ENCODE measurements at regions not wholly inside any gene's neighbourhood (a gene's known extent, or its start where the extent isn't known, plus 50 kb on each side); places are given as distances from the start of the nearest gene placed in this dataset.

DNA sequence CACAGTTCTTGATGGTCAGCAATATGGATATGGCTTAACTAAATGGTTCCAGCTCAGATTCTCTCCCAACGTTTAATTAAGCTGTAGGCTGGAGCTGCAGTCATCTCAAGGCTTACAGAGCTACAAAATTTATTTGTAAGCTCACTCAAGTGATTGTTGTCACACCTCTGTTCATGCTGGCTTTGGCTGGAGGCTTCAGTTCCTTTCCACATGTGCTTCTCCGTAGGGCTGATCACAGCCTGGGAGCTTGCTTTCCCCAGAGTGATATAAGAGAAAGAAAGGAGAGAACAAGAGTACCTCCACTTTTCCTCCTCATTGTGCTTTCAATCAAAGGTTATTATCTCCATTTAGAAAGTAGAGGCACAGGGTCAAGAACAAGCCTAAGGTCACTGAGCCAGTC, 182.7 kb upstream of the KCNN2 start:
- no peak for DNase-seq

DNA sequence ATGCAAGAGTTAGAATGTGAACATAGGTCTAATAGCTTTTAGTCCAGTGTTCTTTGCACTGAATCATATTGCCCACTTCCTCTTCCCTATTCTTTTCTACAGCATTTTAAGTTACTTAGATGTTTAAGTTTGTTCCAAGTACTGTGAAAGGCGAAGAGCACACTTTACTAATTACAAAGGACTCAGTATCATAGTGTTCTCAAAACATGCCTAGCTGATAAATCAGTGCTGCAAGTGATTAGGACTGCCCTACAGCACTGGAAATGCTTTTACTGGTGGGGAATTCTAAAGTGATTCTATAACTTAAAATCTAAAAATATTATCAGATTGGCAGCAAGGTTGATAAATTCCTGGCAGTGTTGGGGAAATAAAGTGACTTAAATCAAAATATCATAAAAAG, 177.9 kb upstream of the KCNN2 start:
- DNase-seq: no peak

DNA sequence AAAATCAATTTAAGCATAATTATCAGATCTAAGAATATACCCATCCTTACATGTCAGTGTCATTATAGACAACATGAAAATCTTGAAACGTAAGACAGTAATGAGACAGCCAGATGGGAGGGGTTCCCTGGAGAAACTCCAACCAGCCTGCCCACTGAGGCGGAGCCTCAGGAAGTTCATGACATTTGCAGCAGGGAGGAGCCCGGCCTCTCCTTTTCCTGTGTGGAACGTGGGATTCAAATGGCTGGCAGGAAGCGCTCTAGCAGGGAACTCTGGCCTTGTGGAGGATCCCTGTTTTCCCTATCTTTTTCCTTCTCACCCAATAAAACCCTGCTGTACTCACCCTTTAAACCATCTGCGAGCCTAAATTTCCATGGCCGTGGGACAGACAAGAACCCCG, 176.6 kb upstream of the KCNN2 start:
- no peak for DNase-seq

DNA sequence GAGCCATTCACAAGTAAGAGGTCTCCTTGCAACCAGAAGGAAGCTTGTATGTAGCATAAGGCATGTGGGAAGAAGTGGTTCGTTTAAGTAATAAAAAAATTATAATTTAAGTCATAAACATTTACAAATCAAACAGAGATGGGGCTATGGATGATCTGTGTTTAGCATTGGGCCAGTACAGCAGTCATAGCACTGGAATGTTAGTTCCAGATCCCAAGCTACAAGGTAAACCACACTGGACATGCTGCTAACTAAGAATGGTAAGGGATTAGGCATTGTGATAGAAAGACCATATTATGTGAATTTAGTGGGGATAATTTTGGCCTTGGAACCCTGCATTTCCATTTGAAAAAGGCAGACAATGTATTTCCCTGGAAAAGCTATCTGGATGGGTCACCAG, 170.4 kb upstream of the KCNN2 start:
- DNase-seq: no peak

DNA sequence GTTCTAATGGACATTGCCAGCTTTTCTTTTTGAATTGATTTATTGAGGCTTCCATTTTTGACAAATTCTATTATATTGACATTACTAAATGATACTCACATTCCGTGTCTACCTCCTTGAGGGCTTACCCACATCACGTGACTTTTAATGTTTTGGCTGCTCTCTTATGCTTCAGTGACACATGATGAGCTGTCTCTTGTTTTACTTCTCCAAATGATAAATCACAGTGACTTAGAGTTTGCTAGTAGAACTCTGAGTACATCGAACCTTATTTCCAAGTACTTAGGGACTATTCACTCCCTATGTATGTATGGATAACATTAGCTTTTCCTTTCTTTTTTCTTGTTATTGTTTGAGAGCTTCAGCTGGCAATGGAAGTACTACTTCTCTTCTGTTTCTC, 169.8 kb upstream of the KCNN2 start:
- DNase-seq: no peak

DNA sequence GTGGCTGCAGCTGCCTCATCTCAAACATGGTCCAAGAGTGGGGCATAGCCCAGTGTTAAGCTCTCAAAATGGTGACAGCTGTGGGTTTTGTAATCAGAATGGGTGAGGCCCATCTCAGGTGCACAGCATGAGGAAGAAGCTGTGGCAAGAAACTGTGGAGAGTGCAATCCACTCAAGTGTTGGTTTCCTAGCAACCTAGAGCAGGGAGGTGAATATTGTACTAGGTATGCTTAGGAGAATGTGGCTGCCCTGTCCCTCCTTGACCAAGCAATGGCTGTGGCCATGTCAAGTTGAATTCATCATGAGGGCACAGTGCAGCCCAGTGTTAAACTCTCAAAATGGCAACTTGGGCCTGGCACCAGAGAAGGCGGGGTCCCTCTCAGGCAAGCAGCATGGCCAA, 160.5 kb upstream of the KCNN2 start:
- no peak for DNase-seq

DNA sequence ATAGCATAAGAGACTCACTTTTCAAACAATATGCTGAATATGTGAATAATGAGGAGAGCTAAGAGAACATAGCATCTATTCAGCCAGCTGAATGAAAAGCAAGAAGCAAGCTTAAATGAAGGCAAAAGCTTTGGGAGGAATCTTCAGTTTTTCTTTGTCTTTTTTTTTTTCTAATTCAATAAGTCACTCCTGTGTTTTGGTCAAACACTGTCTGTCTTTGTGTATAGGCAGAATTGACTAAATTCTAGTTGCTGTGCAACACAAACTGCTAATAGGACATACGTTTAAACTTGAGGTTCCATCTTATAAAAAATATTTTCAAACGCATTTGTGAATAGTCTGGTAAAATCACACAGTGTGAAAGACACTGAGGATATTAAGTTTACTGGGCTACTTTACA, 156.9 kb upstream of the KCNN2 start:
- no peak for DNase-seq

DNA sequence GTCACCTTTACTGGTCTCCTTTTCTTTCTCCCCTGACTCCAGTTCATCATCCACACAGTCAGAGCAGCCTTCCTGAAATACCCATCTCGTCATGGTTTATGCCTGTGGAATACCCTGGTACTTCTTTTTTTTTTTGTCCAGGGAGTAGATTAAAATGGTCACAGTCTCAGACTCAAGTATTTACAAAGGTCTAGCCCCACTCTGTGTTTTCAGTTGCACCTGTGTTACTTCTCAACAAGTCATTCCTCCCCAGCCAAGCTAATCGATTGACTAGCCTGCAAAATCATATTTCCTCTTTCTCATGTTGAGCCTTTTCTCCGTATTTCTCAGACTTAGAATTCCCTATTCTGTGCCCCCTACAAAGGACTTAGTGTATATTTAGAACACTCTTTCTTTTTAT, 155.2 kb upstream of the KCNN2 start:
- DNase-seq: no peak

DNA sequence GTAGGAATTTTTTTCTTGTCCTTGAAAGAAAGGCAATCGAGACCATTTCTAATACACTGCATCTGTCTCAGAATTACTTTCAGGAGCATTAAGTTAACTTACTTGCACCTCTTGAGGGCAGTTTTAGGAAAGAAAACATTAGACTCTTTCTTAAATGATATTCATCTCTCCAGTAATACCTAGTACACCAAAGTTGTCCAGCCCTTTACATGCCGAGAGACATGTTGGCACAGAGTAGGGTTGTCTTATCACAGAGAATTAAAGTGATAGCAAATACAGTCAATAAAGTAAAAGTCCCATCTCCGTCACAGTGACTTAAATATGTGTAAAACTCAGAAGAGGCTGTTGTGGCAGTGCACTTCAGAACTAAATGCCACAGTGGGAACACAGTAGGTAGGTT, 154.3 kb upstream of the KCNN2 start:
- DNase-seq: no peak

DNA sequence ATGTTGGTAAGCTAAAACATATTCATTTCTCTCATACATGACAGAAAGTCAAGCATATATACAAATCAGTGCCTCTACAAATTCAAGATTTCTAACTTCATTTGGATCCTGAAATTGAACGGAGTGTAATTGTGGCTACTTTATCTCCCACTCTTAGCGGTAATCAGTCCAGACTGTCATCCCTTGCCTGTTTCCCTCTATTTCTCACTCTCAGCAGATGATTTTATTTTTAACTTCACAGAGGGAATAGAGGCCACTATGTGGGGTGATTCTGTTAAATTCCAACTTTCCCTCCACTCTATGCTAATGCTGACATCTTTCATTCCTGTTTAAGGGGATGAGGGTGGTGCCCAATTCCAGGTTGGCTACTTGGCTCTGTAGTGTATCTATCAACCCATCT, 153.8 kb upstream of the KCNN2 start:
- DNase-seq: no peak

DNA sequence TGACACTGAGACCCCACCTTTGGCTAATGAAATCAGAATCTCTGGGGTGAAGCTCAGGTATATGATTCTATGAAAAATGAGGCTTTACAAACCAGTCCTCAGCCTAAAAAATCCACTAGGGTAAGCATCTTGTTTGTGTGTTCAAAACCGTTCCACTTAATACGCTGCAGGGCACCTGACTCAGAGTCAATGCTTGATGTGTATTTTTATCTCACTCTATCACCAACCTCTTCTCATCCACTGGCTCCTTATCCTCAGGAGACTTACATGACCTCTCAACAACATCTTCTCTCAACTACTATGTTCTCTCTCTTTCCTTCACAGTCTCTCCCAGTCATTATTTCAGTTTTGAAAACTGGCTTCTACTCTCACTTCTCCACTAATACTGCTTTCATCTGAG, 153.3 kb upstream of the KCNN2 start:
- no peak for DNase-seq

DNA sequence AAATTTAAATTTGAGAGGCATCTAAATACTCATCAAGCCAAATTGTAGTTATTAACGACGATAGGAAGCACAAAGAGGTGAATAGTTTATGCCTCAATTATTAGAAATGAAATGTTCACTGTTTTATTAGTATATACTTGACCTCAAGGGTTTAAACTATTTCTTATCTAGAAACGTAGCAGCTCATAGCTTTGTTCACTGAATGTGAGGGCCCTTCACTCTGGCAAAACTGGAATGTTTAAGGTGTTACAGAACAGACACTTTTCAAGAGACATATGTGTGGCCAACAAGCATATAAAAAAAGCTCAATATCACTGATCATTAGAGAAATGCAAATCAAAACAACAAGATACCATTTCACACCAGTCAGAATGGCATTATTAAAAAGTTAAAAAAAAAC, 151.2 kb upstream of the KCNN2 start:
- DNase-seq: no peak

DNA sequence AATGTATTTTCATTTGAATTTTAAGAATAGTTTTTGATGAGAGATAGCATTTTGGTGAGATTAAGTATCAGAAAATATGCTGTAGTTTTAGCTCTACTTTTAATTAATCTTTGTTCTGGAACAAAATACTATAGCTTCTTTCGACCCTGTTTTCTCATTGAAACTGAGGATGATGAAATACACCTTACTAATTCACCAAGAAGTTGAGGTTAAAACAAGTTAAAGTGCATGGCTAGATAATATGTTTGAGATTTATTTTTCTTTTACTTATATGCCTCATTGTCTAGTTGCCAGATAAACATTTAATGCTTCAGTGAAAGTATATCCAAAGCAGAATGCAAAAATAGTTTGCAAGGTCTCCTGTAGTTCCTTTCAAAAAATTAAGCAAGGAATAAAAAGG, 140.1 kb upstream of the KCNN2 start:
- DNase-seq: no peak

DNA sequence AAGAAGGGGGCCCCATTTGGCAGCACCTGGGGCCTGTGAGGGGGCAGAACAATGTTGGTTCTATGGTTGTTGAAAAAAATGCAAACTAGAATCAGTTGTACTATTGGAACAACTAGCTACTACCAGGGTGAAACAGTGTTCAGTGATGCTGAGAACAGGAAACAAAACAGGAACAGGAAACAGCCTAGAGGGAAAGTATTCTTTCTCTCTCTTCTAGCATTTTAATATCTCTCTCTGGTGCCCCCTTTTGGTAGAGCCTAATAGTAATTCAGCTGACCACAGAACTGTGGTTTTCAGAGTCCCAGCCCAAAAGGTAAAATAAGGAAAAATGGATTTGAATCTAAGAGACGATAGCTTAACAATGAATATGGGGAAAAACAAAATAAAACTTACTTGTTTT, 138.0 kb upstream of the KCNN2 start:
- peak; percentile 10 for DNase-seq

DNA sequence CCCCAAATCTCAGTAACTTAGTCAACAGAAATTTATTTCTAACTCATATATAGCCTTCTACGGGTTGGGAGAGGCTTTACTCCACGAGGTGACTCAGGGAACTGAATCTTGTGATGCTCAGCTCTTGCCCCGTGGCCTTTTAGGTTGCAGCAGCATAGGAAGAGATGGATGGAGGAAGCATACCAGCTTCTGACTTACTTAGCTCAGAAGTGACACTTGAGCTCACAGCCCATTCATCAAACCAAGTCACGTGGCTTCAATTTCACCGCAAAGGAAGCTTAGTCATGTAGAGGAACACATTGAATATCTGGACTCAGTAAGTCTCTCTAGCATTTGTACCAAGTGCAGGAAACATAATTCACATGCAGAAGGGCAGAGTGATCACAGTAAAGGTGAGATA, 124.1 kb upstream of the KCNN2 start:
- DNase-seq: no peak

DNA sequence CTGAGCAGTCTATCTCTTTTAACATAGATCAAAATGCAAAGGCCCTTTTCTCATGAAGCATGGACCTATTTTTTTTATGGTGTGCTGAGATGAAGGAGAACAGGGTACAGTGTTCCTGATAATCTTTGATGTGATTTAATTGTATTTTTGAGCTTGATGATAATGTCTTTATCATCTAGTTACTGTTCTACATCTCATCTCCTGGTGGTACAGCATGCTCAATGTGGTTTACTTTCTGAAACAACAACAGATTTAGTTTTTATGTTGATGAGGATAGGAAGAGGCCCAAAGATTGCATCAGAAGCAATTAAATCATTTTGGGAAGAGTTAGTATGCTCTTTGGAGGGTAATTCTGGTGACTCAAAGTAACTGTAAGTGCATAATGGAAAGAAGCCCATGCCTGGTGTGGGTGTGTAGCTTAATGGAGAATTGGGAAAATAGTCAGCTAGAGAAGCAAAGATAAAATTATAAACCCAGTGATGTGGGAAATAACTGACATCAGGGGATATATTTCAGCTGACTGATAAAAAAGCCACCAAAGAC, 123.0 kb upstream of the KCNN2 start:
- no peak for DNase-seq

DNA sequence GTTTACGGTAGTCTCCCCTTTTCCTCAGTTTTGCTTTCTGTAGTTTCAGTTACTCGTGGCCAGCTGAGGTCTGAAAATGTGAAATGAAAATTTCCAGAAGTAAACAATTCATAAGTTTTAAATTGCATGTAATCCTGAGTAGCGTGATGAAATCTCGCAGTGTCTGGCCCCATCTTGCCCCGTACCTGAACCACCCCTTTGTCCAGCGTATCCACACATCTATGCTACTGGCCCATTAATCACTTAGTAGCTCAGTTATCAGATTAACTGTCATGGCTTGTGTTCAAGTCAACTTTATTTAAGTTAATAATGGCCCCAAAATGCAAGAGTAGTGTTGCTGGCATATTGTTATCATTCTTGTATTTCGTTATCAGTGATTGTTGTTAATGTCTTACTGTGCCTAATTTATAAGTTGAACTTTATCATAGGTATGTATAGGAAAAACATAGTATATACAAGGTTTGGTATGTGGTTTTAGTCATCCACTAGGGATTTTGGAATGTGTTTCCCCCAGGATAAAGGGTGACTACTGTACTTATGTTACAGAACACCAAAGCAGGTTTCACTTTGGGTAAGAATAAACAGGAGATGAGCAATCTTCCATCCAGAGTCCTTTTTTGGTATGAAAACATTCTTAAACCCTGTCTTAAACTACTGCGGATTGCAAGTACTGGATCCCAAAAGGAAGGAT, 118.4 kb upstream of the KCNN2 start:
- DNase-seq: no peak

DNA sequence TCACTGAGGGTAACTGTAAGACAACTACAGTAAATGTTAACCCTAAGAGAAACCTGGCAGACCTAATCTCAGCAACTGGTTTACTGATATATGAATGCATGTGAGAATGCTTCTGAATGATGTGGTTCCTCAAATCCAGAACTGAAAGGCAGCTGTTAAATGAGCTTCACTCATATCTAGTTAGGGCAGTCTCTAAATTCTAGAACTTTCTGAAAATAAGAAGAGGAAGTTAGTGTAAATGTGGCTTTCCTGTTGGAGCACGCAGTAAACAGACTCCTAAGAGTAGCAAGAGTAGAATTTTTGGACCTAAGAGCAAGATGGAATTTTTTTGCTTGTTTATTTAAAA, 117.9 kb upstream of the KCNN2 start:
- DNase-seq: no peak

DNA sequence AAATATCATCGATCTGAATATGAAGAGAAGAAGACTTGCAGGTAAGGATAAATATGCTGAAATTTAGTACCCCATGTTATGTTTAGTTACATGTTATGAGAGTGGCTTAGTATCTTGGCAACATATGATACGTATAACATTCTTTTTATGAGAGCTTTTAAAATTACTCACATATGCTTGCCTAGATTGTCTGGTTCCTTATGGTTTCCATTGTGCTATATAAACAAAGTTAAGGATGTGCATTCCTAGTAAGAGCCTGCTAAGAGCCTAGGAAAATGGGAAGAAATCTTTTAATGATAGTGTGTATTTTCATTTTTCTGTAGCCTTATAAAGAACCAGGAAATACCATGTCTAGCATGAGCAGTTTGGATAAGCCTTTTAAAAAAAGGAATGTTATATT, 112.0 kb upstream of the KCNN2 start:
- DNase-seq: peak; percentile 56

DNA sequence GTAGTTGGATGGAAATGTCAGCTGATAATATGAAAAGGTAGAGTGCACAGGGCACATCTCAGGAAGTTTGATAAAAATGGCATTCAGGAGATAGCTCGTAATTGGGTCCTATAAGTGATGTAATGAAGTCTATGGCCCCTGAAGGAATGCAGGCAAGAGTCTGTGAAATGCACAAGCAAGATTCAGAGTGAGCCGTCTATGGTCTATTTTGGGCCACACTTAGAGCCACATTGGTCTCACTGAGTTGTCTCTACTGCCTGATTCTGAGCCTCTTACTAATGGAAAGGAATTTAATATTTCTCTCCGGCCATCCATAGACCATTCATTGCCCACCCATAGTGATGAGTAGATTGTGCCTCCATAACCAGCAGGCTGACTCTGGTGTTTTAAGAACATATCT, 111.3 kb upstream of the KCNN2 start:
- DNase-seq: no peak

DNA sequence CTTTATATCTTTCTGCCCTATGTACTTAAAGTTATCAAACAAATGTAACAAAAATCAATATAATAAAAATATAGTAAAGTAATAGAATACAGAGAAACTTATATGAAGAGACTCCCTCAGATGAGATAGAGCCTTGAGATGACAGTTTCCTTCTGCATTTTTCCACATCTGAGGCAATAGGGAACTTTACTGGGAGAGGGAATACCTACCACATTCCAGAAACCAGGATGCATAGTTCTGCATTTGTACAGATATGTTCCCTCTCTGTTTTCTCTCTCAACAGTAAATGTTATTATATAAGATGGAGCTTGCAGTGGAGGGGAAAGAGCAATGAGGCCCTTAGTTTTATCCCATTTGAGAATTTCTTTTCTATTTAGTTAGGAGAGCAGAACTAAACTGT, 109.6 kb upstream of the KCNN2 start:
- no peak for DNase-seq

DNA sequence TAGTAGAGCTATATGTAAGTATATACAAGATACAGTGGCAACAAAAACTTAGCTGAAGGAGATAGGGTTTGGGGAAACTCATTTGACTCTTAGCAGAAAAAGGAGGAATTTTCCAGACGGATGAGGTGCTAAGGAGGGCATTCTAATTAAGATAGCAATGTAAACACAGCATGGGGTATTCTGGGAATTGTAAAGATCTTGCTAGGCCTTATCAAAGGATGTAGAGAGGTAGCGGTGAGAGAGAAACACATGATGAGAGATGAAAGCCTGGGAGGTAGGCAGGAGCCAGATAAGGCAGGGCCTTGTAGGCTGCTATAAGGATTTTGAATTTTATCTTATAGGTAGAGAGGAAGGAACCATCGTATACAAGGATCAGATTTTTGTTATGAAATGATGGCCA, 106.6 kb upstream of the KCNN2 start:
- DNase-seq: no peak

DNA sequence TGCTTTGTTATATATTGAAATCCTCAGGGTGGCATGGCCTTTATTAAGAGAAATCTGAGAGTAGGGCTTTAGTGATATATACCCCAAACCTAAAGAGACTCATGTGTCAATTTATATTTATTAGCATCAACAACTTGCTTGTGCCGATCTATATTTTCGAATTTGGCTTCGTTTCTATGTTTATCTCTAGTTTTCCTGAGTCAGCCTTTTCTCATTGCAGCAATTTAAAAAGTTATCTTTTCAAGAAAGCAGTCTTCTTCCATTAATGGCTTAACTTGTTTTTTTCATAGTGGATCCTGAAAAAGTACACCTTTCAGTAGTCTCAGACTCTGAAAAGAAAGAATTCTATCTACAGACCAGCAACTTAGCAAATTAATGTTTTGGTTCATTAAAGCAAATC, 99.9 kb upstream of the KCNN2 start:
- DNase-seq: no peak

DNA sequence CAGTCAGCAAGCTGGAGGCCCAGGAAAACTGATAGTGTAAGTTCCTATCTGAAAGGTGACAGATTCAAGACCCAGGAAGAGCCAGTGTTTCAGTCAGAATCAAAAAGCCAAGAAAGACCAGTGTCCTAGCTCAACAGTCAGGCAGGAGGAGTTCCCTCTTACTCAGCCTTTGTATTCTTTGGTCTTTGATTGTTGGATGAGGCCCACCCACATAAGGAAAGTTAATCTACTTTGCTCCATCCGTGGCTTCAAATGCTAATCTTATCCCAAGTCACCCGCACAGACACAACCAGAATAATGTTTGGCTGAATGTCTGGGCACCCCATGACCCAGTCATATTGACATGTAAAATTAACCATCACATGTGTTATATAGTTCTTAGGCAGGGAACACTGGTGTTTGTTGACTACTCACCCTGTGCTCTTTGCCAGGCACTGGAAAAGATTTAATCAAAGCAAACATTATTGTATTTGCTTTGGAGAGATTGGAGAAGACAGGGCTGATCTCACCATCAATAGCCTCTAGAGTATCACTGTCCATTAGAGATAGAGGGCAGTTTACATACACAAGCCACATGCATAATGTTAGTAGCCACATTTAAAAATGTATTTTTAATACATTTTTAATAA, 96.3 kb upstream of the KCNN2 start:
- DNase-seq: no peak

DNA sequence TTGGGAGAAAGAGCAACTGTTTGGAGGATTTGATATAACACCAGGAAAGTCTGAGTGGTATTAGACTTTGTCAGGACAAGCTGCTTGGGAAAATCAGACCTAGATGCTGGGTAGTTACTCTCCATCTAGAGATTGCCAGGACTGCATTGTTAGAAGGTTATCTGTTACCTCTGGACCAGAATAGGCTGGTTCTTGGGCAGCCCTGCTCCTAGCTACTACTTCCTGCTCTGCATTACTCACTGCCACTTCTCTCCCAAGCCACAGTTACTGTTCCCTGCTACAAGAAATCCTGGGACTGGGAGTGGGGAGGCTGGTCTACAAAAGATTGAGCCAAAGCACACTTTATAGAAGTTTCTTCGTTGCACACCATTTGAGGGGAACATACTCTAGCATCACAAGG, 95.5 kb upstream of the KCNN2 start:
- no peak for DNase-seq

Measured in eye (tissue), 1 donor.